Glutamatergic neuron (in vitro differentiated cells): ENCODE measurements at regions not wholly inside any gene's neighbourhood (a gene's known extent, or its start where the extent isn't known, plus 50 kb on each side); places are given as distances from the start of the nearest gene placed in this dataset.

ENCODE experiments used
- DNase-seq: peaks from one replicate; pipeline ENCODE4 v3.0.0; 2022
- H3K27ac Mint-ChIP-seq: one replicate; pipeline ENCODE4 v1.8.0; 2020; ENCODE audit warnings: mild to moderate bottlenecking, mixed read lengths, inconsistent platforms; ENCODE audit not compliant: unreplicated experiment
- H3K27me3 Mint-ChIP-seq: one replicate; pipeline ENCODE4 v1.8.0; 2020; ENCODE audit warnings: mild to moderate bottlenecking, moderate library complexity, mixed read lengths, inconsistent platforms; ENCODE audit not compliant: unreplicated experiment
- H3K36me3 Mint-ChIP-seq: one replicate; pipeline ENCODE4 v1.8.0; 2020; ENCODE audit warnings: mild to moderate bottlenecking, mixed read lengths, inconsistent platforms; ENCODE audit not compliant: unreplicated experiment
- H3K4me1 Mint-ChIP-seq: one replicate; pipeline ENCODE4 v1.8.0; 2020; ENCODE audit warnings: mild to moderate bottlenecking, low read depth, mixed read lengths, inconsistent platforms; ENCODE audit not compliant: unreplicated experiment
- H3K4me3 Mint-ChIP-seq: one replicate; pipeline ENCODE4 v1.8.0; 2020; ENCODE audit warnings: mild to moderate bottlenecking, mixed read lengths, inconsistent platforms; ENCODE audit not compliant: unreplicated experiment
- H3K9me3 Mint-ChIP-seq: one replicate; pipeline ENCODE4 v1.8.0; 2020; ENCODE audit warnings: mild to moderate bottlenecking, moderate library complexity, mixed read lengths, inconsistent platforms; ENCODE audit not compliant: unreplicated experiment
- TF ChIP-seq, protein P1 (sequence below): fragments of 200-600 bp; sonication (generic); IDR thresholded peaks from one replicate; pipeline ENCODE4 v1.5.0; 2021; ENCODE audit not compliant: partially characterized antibody, unreplicated experiment

- no peak overlapping the region for H3K4me3 Mint-ChIP-seq
- H3K36me3 Mint-ChIP-seq = peaks cover 2% of the 10 kb centered on the region
- H3K9me3 Mint-ChIP-seq = no peaks in the 10 kb centered on the region
- peaks cover 2% of the 10 kb centered on the region for H3K27me3 Mint-ChIP-seq
- no peak for DNase-seq
- H3K4me1 Mint-ChIP-seq = peaks cover 16% of the 10 kb centered on the region
- TF ChIP-seq, protein P1, sequence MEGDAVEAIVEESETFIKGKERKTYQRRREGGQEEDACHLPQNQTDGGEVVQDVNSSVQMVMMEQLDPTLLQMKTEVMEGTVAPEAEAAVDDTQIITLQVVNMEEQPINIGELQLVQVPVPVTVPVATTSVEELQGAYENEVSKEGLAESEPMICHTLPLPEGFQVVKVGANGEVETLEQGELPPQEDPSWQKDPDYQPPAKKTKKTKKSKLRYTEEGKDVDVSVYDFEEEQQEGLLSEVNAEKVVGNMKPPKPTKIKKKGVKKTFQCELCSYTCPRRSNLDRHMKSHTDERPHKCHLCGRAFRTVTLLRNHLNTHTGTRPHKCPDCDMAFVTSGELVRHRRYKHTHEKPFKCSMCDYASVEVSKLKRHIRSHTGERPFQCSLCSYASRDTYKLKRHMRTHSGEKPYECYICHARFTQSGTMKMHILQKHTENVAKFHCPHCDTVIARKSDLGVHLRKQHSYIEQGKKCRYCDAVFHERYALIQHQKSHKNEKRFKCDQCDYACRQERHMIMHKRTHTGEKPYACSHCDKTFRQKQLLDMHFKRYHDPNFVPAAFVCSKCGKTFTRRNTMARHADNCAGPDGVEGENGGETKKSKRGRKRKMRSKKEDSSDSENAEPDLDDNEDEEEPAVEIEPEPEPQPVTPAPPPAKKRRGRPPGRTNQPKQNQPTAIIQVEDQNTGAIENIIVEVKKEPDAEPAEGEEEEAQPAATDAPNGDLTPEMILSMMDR = no peak
- peak overlapping the region; percentile 16 for H3K27ac Mint-ChIP-seq
Observed at GRCh38 chr7:54116956-54117355, 425.2 kb upstream of the VSTM2A start.

GRCh38 chr7:54129035-54129434 is 413.1 kb upstream of the VSTM2A start:
- Mint-ChIP-seq H3K9me3 (peaks cover 2% of the 10 kb centered on the region), H3K4me1 (no peaks in the 10 kb centered on the region), H3K27ac (no peak overlapping the region), H3K27me3 (peaks cover 1% of the 10 kb centered on the region), H3K4me3 (no peak overlapping the region), H3K36me3 (no peaks in the 10 kb centered on the region)
- DNase-seq = no peak
- TF ChIP-seq, protein P1 = no peak

DNA sequence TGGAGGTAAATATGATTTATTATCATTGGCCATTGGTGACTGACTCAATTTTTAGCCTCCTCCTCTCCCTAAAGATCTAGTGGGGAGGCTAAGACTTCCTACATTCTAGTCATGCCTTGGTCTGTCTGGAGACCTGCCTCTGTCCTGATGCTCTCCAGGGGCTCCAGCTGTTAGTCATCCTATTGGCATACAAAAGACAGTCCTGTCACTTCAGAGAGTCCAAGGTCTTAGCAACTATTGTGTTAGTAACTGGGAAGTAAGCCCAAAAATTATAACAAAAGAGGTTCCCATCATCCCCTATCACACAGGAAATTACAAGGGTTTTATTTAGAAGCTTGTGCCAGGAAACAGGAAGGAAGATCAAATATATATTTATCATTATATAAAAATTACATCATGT is 400.6 kb upstream of the VSTM2A start:
- no peak overlapping the region for H3K4me3 Mint-ChIP-seq
- no peak overlapping the region for H3K27ac Mint-ChIP-seq

GRCh38 chr7:54145716-54146115 is 396.5 kb upstream of the VSTM2A start:
- Mint-ChIP-seq H3K4me3 (no peak overlapping the region), H3K27me3 (no peaks in the 10 kb centered on the region), H3K4me1 (no peaks in the 10 kb centered on the region), H3K36me3 (no peaks in the 10 kb centered on the region), H3K9me3 (no peaks in the 10 kb centered on the region), H3K27ac (no peak overlapping the region)
- TF ChIP-seq, protein P1 = no peak
- DNase-seq = no peak

More for the DNA sequence above, 400.6 kb upstream of the VSTM2A start:
- TF ChIP-seq, protein P1 = no peak
- H3K36me3 Mint-ChIP-seq = no peaks in the 10 kb centered on the region
- H3K27me3 Mint-ChIP-seq = no peaks in the 10 kb centered on the region
- H3K9me3 Mint-ChIP-seq = no peaks in the 10 kb centered on the region
- DNase-seq = no peak
- H3K4me1 Mint-ChIP-seq = no peaks in the 10 kb centered on the region

DNA sequence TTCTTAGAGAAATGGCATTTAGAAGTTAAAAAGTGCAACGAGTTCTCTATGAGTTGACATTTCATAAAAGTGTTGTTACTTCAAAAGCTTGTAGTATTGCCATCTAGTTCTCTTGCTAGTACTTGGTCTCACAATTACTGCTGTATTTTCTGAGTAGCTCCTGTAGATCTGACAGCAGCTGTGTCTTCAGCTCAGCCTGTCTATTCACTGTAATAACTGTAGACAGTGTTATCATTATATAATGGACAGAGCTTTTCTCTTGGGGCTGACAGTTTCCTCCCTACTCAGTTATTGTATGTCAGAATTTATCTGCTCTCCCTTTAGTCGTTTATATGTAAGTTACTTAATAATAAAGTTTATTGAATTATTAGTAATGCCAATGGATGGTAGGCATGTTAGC is 388.7 kb upstream of the VSTM2A start:
- no peaks in the 10 kb centered on the region for H3K27me3 Mint-ChIP-seq
- DNase-seq = no peak
- H3K9me3 Mint-ChIP-seq = no peaks in the 10 kb centered on the region
- no peaks in the 10 kb centered on the region for H3K4me1 Mint-ChIP-seq
- TF ChIP-seq, protein P1 = no peak
- H3K27ac Mint-ChIP-seq = no peak overlapping the region
- no peak overlapping the region for H3K4me3 Mint-ChIP-seq
- no peaks in the 10 kb centered on the region for H3K36me3 Mint-ChIP-seq
